Activated CD4-positive, alpha-beta T cell treated with anti-CD3 and anti-CD28 coated beads for 24 hours (primary cell): ENCODE measurements at regions not wholly inside any gene's neighbourhood (a gene's known extent, or its start where the extent isn't known, plus 50 kb on each side); places are given as distances from the start of the nearest gene placed in this dataset.
A peak's percentile ranks its signal among the peaks of the same experiment; 100 is the strongest.

Experiments used
- DNase-seq, 2 donors: peaks; one replicate each; pipeline ENCODE4 v3.0.0-alpha.2; 2020; ENCODE audit warnings: low read depth in 2 of 2

DNA sequence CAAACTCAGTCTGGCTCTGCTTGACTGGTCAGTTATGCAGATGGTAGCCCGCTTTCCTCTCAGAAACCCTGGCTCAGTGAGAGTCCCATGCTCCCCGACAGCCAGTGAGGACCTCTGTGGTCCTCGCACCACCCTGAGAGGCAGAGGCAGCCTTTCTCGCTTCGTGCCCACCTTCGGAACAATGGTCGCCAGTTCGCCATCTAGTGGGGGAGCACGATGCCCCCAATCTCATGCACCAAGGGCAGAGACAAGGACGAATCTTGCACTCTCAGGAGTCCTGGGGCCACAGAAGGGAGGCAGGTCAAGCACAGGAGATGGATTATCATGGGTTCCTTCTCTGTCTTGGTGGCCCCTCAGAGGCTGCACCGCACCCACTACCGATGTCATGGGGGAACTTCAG lies 75.2 kb downstream of the RHCG start:
- DNase-seq: no peak

DNA sequence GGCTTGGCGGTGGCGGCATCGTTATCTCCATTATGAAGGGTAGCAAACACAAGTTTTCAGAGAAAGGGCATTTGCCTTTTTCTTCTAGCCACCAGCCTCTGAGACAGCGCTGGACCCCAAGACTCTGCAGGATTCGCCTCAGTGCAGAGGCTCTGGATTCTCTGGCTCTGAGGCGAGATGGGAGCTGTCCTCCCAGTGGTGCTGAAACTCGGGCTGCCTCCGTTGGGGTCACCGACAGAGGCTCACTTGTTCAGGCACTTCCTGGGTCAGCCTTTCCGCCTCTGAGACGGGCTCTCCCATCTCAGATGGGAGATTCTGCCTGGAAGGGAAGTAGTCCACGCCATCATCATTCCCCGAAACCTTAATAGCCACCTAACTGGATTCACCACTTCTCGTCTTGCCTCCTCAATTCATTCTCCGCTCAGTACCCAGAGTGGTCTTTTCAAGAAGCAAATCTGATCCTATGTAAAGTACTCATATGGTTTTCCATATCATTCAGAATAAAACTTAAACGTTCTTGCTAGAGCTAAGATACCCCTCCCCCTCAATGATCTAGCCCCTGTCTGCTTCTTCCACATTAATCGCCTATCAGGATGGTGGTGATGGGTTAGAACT lies 76.9 kb downstream of the RHCG start:
- no peak for DNase-seq

DNA sequence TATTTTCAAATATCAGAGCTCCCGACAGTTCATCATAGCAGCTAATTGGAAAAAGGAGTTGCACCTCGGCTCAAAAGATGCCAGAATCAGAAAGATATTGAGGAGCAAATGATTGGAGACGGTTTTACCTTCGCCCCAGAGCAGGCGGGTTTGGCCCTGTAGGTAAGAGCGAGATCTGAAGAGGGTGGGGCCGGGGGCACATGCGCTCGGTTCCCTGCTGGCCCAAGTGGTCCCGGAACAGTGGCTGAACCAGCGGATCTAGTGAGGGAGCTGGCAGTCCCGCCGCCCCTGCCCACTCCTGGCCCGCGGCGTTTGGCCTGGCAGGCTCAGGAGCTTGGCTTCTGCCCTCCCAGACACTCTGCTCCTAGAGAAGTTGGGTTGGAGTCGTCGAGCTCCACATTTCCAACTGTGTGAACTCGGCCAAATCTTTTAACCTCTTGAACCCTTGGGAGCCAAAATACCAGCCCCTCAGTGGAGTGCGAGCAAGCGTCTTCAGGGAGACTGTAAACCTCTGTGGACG lies 79.1 kb downstream of the RHCG start:
- DNase-seq: no peak

DNA sequence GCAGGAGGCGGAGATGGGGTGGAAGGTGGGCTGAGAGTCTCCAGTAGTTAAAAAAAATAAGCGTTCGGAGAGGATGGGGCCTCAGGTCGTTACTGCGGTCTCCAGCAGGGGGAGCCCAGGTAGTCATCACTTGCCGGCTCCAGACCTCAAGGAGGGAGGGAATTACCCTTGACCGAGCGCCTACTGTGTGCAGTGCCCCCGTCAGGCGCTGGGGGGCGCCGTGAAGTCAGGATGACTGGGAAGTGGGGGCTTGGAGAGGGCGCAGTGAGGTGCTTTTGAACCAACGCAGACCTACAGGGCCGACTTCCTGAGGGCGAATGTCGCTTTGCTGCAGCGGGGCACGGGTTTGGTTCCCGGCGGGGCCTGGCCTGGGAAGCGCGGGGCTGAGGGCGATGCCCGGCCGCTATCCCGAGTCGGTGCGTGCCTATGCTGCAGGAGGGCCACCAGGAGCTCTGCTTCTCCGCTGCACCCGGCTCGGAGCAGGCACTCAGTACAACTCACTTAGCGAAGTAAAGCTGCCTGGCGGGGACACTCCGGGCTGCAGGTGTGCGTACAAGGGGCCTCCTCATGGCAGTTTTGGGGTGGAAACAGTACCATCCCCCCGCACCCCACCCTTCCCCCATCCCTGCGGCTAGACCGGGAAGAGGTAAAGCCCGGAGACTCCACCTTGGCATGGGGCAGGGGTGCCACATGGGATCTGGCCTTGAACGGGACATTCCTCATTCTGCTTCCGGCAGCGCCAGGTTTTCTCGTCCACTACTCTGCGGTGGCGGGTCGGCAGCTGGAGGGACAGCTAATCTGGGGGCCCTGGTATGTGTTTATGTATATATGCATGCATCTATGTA lies 79.8 kb downstream of the RHCG start:
- DNase-seq: peak; percentile 63 to 72

DNA sequence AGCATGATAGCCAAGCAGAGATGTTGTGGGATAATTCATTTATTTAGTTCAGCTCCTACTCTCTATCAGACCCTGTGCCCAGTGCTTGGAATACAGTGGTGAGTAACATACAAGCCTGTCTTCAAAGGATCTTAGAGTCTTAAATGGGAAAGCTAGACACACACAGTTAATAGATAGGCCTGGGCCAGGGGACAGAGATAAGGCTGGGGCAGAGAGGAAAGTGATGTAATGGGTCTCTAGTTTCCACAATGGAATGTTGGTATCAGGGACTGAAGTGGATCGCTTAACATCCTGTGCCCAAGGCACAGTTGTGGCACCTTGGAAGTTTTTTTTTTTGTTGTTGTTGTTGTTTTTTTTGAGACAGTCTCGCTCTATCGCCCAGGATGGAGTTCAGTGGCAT lies 79.9 kb upstream of the POLG start:
- DNase-seq: no peak

DNA sequence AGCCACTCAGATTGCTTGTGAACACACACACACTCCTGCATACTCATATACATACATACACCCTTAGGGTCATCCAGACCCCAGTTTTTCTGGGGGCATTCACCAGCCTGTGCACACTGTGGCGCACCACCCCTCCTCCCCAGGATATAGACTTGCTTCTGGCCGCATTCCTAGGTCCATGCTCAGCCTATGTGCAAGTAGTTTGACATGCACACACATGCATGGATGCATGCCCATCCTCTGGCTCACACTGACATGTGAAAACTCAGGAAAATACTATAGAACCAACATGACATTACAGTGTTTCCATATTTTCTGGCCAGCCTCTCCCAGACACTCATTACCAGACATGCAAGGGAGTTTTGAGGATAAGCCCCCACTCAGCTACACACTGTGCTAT lies 79.3 kb upstream of the POLG start:
- no peak for DNase-seq

DNA sequence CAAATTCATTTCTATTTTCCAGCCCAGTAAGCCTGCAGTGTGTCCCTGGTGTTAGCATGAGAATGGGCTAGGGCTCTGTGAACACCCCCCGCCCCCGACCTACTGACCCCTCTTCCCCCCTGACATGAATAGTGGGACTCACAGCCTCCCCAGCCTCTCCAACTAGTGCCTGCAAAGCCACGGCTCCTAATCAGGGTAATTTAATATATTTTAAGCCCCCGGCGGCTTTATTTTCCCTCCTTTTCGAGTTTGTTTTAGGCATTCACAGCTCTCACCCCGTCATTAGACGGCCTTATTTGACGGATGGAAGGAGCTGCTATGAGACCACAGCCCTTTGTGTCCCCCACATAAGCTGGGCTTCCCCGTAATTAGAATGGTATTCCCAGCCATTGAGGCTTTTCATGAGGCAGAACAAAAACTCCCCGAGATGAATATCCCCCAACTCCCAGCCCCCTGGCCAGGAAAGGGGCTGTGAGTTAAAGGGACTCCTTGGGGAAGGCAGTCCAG lies 78.3 kb upstream of the POLG start:
- no peak for DNase-seq

DNA sequence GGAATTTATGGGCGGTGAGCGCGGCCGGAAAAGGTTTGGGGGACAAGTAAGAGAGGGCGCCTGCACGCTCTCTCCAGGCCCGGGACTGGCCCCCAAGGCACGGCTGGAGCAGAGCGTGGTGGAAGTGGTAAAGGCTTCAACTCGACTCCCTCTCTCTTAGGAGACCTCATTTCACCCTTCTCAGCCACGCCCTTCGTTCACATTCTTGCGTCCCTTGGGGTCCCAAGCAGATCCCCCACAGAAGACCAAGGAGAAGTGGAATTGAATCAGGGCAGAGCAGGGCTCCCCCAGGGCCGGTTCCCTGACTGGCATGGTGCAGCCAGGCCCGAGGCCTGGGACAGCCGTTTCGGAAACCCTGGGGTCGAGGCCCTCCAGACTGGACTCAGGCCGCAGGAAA lies 75.4 kb upstream of the POLG start:
- DNase-seq: no peak

DNA sequence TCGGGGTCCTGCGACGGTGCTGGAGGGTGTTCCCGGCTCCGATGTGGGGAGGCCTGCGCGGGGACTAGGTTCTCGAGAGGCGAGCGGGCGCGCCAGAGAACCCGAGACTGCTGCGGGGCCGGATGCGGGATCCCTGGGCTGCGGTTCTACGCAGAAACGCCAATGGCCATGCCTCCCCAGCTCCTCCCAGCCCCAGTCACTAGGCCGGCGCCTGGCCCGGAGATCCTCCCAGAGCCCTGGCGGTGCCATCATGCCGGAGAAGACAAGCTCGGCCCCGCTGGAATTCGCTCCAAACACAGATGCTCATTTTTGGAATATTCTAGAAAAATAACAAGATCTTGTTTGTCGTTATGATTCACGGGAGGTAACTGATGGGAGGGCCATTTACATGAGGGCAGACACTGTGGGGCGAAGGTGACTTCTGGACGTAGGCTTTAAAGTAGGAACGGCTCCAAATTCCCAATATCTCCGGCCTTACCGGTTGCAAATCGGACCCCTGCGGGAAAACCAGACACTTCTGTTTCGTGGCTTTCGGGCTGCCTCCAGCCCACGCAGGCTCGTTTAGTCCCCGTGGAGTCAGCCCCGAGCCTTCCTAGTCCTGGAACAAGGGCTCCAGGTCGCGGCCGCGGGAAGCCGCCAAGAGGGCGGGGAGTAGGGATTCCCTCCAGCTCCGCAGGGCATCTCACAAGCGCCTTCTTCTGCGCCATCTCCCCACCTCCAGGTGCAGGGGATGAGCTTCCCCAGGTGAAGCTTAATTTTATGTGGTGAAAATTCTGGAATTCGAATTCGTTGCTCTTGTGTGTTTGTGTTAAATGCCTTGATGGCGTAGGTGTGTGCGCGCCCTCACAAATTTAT lies 74.8 kb upstream of the POLG start:
- DNase-seq: no peak

DNA sequence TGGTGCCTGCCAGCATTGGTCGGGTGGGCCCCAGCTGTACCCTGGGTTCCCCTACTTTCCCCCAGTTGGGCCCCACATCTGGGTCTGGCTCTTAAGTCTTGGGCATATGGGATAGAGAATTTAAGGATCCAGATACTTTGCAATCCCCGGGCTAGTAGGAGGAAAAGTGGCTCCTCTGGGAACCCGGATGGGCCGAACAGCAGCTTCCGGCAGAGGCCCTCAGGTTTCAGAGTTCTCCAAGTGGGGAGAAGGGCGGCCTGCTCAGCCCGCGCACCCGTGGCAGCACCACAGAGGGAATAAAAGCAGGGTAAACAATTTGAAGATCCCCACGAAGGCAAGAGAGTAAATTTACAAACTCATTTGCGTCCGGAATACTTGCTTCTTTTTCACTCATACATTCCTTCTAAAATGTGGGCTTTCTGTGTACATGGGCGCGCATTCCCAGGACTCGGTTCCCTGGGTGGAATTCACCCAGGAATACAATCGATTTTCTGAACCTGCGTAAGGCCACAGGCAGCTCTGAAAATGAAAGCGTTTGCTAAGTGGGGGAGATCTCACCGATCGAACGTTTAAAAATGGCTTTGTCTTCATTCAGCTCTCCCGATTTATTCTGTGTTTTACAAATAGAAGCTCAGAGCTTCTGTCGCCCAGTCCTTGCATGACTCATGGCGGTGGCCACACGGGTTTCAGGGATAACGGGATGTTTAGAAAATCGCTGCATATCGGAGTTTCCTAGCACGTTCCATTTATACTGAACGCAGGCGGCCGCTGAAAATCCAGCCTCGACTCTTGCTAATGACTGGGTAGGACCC lies 74.0 kb upstream of the POLG start:
- DNase-seq: no peak

DNA sequence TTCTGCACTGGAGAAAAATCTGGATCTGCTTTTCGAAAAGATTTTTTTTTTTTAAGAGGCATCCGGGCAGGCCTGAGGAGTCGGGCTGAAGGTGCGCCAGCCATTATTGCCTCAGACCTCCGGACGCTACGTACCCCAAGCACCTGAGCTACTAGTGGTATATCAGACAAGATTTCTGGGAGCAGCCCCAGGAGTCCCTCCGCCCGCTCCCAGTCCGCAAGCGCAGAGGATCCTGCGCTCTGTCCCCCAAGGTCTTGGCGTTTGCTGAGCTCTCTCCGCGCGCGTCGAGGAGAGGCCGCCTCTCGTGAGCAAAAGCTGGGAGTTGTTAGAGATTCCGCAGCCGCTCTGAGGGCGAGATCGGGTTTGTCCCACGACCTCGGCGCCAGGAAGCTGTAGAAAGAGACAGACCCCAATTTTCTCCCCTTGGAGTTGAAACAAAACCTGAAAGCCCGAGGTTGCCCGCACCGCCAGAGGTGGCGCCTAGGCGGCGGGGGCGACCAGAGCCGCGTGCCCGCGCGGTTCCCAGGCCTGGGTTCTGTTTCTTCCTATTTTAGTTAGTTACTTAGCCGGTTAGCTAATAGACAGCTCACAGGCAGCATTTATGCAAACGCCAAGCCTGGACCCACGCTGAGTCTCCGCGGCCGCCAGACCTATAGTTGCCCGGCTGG lies 72.5 kb upstream of the POLG start:
- DNase-seq: no peak

DNA sequence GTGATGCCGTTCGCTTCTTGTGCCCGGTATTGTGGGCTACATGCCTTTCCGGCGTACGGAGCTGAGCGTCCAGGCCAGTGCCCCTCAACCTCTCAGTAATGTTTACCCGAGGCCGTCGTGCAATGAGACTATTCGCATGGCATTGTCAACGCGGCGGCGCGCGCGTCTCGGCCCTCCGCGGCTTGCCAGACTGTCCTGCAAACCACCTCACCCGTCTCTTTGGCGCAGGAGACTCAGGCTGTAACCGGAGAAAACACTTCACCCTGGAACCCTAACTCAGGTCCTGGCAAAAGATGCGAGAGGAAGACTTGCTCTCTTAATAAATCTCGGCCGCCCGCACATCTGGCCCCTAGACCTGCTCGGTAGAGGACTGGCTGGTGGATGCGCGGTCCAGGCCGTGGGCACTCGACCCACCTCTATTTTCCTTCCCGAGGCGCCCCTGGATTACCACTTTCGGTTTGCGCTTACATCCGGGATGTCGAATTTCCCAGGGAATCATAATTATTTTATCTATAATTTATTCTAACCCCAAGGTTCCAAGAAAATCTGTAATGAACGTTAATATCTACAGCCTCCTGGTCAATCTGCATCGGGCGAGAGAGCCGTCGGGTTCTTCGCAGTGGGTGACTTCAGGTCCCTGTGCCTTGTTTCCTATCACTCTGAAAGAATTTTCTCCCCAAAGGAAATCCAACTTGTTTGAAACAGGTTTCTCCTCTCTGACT lies 71.8 kb upstream of the POLG start:
- no peak for DNase-seq

DNA sequence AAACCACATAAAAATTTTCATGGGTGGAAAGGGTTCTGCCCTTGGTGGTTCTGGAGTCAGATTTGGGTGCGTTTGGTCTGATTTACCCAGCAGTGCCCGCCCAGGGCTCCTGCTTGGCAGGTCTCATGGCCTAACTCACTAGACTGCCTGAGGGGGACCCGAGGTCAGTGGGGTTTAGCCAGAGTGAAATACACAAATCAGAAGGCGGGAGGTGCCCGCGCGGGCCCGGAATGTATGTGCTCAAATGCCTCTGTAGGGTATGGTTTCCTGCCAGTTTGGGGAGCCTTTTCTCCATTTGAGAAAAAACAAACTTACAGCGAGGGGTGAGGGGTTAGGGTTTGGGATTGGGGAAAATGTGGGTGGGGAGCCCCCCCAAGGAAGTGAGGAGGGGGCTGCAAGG lies 70.9 kb upstream of the POLG start:
- no peak for DNase-seq

DNA sequence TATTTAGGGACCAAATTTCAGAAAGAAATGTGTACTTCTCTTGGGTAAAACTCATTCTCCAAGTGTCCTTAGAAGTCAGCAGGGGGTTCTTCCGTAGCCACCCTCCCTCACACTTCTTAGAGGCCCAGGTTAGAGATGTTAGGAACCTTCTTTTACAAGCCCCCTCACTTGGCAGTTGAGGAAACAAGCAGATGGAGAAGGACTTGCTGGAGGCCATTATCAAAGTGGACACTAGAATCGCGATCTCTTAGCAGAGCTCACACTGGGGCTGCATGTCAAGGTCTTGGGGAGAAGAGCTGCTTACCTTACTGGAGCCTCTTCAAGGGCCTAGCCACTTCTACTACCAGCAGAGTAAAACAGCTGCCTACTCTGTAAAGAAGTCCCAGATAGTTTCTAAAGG lies 69.4 kb upstream of the POLG start:
- no peak for DNase-seq

DNA sequence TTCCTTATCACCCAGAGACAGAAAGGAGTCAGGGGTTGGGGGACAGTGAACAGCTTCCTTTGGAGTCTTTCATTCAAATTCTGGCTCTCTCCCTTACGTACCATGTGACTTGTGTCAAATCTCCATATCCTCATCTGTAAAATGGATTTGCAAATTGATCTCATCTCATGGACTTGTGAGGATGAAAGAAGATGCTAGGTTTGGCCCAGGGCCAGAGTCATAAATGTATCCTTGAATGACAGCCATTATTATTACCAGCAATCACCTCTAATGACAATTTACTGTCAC lies 67.8 kb upstream of the POLG start:
- DNase-seq: no peak

DNA sequence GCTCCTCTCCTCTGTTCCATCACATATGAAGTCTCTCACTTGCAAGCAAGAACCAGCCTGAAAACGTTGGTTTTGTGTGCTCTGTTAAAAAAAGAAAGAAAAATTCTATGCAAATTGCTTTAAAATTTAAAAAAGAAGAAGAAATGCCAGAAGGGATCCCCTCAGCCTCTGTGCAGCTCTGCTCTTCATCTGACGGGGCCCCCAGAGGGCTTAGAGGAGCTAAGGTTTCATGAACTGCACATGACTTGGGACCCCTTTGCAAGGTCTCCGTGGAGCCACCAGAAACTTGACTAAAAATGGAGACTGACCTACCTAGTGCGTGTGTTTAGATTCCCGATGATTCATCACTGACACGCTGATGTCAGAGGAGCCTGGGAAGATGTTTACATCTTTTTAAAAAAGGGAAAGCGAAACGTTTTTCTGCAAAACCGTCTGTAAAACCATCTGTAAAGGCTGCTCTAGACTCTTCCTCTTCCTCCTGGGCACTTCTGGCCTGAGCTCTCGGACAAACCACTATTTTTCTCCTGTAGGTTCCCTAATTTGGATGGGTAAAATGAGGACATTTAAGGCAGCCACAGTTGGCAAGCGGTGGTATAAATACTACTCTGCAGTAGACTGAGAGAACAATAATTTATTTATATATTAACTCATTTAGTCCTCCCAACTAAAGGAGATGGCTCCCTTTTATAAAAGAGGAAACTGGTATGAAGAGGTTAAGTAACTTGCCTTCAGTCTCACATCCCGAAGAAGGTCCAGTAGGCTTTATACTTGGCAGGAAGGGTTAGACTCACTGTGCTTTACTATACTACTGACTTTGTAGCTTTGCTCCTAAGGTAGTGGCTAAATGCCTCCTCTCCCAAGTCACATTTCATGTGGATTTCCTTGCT lies 67.2 kb upstream of the POLG start:
- no peak for DNase-seq

DNA sequence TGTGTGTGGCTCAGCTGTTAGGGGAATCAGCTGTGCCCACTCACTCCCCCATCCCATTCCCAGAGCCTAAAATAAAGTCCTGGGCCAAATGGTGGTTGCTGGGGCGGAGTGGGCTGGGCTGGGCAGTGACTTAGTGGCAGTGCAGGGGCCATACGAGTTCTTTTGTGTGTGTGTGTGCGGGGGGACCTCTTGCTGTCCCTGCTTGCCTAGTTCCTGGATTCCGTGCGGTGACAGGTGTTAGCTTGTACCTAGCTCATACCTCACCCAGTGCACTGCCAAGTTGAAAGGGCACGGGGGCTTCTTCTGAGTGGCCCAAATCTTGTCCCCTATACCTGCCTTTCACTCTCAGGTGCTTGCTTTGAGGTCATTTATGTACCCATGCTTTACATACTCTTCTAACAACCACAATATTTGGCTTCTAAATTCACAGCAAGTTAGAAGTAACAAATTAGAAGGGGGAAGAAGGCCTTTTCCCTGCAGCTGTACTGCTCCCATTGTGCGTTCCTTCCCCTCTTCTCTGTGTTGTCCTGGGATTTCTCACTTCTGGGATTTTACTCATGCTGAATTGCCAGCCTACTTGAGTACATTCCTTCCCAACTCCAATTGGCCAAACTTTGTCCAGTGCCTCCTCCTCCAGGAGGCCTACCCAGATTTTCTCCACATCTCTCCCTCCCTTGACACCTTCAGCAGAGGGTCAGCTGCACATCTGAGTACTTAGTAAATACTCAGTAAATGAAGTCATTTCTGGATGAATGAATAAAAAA lies 66.3 kb upstream of the POLG start:
- no peak for DNase-seq

DNA sequence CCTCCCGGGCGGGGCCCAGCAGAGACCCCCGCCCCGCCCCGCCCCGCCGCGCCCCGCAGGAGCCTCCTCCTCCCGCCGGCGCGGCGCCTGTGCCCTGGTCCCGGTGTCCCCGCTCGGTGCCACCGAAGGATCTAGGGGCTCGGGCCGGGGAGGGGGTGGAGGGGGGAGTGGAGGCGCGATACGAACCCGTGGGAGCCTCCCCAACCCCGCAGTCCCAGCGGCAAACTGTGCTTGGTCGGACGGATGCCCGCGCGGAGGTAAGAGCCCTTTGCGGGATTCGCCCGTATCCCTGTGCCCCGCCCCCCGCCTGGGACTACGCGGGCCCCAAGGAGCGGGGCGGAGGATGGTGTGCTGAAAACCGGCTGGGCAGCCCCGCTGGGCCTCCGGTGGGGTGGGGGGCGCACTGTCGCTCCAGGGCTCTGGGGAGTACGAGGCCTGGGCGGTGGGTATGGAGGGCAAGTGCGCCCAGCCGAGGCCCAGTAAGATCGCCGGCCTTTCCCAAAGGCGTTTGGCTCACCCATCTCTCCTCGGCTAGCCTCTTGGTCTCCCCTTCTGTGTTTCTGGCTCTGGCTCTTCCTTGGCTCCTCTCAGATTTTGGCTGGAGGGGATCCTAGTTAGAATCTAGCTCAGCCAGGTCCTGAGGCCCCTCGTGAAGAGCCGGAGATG lies 65.6 kb upstream of the POLG start:
- no peak for DNase-seq
